KMS-11 (cell line): ENCODE measurements at regions not wholly inside any gene's neighbourhood (a gene's known extent, or its start where the extent isn't known, plus 50 kb on each side); places are given as distances from the start of the nearest gene placed in this dataset.
A peak's percentile ranks its signal among the peaks of the same experiment; 100 is the strongest.

ENCODE experiments used
- H2AFZ ChIP-seq: fragments of 200-600 bp; sonication (generic); 2 replicates; pipeline ENCODE4 v1.6.1; 2016; ENCODE audit warnings: antibody characterized with exemption, mixed run types, low read depth
- H3K27ac ChIP-seq: fragments of 200-600 bp; sonication (generic); 2 replicates; pipeline ENCODE4 v1.6.1; 2016; ENCODE audit warnings: mild to moderate bottlenecking, mixed run types
- H3K27me3 ChIP-seq: fragments of 200-600 bp; sonication (generic); 2 replicates; pipeline ENCODE4 v1.6.1; 2017; ENCODE audit warnings: mild to moderate bottlenecking, low read depth, mixed run types, moderate library complexity; ENCODE audit not compliant: insufficient read depth
- H3K36me3 ChIP-seq: fragments of 200-600 bp; sonication (generic); 2 replicates; pipeline ENCODE4 v1.6.1; 2017; ENCODE audit warnings: mild to moderate bottlenecking, mixed run types; ENCODE audit not compliant: insufficient read depth
- H3K4me1 ChIP-seq: fragments of 200-600 bp; sonication (generic); 2 replicates; pipeline ENCODE4 v1.6.1; 2016; ENCODE audit warnings: mild to moderate bottlenecking, low read depth, mixed run types; ENCODE audit not compliant: poor library complexity, severe bottlenecking
- H3K4me2 ChIP-seq: fragments of 200-600 bp; sonication (generic); 2 replicates; pipeline ENCODE4 v1.7.0; 2016; ENCODE audit warnings: mild to moderate bottlenecking, mixed run types
- H3K4me3 ChIP-seq: fragments of 200-600 bp; sonication (generic); IDR thresholded peaks from 2 replicates; pipeline ENCODE4 v1.6.1; 2017; ENCODE audit warnings: low read depth, low read length, mixed read lengths; ENCODE audit not compliant: insufficient read depth
- H3K79me2 ChIP-seq: fragments of 200-600 bp; sonication (generic); 2 replicates; pipeline ENCODE4 v1.6.1; 2016; ENCODE audit warnings: low read depth, mixed run types; ENCODE audit not compliant: insufficient read depth
- H3K9ac ChIP-seq: fragments of 200-600 bp; sonication (generic); 2 replicates; pipeline ENCODE4 v1.6.1; 2016; ENCODE audit warnings: mild to moderate bottlenecking, mixed run types
- H4K20me1 ChIP-seq: fragments of 200-600 bp; sonication (generic); 2 replicates; pipeline ENCODE4 v1.6.1; 2016; ENCODE audit warnings: mild to moderate bottlenecking, mixed run types; ENCODE audit not compliant: insufficient read depth
- TF ChIP-seq, protein P1 (sequence below): fragments of 200-600 bp; sonication (generic); conservative IDR thresholded peaks from 2 replicates; pipeline ENCODE4 v1.6.1; 2017; ENCODE audit warnings: low read depth, mild to moderate bottlenecking, antibody characterized with exemption, low read length, moderate library complexity, mixed read lengths

DNA sequence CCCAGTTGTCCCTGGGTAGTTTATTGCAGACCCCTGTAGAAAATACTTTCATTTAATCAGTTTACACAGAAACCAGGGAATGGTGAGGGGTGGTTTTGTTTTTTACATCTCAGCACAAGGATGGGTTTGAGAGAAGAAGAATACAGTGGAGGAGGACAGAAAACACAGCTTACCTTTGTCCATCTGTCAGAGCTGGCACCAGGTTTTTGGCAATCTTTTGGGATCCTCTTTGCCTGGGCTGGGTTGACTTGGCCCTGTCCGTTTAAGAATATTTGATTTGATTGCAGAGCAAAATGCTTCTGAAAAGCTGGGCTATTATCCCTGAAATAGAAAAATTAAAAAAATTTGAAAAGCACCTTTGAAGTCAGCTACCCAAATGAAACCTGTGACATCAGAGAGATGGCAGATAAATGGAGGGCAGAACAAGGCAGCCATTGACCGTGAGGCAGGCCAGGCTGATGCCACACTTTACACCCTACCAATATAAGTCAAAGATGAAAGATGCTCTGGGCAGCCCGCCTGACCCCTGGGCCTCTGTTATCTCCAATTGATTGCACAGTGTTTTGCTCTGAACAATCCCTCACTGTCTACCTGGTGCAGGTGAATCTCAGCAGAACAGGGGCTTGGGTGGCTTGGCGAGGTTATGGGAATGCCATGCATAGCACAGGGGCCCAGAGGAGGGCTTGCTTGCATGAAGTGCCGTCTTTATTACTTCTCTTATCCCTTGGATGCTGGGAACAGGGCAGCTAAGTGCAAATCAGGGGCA, 218.8 kb downstream of the LMX1A start:
- H3K4me1 ChIP-seq = no peaks in the 10 kb centered on the region

DNA sequence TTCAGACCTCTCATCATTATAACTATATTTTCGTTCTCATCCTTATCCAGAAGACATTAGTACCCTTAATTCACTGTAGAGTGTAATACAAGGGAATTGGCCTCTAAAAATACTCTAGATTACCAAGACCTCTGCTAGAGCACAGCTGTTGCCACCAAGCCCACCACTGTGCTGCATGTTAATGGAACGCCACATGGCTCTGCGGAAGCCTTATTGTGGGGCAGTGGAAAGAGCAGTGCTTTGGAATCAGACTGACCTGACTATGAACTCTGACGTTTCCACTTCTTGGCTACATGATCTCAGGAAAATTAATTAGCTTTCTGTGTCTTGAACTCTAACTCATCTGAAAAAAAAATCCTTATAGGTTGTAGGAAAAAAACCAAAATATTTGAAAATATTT, 222.1 kb downstream of the LMX1A start:
- Histone ChIP-seq H3K79me2 (no peaks in the 10 kb centered on the region), H3K27ac (no peak overlapping the region), H3K4me1 (peaks cover 7% of the 10 kb centered on the region), H3K27me3 (no peaks in the 10 kb centered on the region), H3K9ac (no peak overlapping the region), H3K36me3 (no peaks in the 10 kb centered on the region), H3K4me3 (no peak overlapping the region), H3K4me2 (no peak overlapping the region), H2AFZ (no peak overlapping the region), H4K20me1 (no peaks in the 10 kb centered on the region)
- TF ChIP-seq, protein P1, sequence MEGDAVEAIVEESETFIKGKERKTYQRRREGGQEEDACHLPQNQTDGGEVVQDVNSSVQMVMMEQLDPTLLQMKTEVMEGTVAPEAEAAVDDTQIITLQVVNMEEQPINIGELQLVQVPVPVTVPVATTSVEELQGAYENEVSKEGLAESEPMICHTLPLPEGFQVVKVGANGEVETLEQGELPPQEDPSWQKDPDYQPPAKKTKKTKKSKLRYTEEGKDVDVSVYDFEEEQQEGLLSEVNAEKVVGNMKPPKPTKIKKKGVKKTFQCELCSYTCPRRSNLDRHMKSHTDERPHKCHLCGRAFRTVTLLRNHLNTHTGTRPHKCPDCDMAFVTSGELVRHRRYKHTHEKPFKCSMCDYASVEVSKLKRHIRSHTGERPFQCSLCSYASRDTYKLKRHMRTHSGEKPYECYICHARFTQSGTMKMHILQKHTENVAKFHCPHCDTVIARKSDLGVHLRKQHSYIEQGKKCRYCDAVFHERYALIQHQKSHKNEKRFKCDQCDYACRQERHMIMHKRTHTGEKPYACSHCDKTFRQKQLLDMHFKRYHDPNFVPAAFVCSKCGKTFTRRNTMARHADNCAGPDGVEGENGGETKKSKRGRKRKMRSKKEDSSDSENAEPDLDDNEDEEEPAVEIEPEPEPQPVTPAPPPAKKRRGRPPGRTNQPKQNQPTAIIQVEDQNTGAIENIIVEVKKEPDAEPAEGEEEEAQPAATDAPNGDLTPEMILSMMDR = no peak

More for the DNA sequence above, 218.8 kb downstream of the LMX1A start:
- Histone ChIP-seq H3K9ac (no peak overlapping the region), H3K4me2 (no peak overlapping the region), H3K36me3 (no peaks in the 10 kb centered on the region), H3K4me3 (no peak overlapping the region), H3K79me2 (no peaks in the 10 kb centered on the region), H3K27ac (no peak overlapping the region), H2AFZ (no peak overlapping the region), H4K20me1 (no peaks in the 10 kb centered on the region), H3K27me3 (no peaks in the 10 kb centered on the region)
- TF ChIP-seq, protein P1 = no peak

DNA sequence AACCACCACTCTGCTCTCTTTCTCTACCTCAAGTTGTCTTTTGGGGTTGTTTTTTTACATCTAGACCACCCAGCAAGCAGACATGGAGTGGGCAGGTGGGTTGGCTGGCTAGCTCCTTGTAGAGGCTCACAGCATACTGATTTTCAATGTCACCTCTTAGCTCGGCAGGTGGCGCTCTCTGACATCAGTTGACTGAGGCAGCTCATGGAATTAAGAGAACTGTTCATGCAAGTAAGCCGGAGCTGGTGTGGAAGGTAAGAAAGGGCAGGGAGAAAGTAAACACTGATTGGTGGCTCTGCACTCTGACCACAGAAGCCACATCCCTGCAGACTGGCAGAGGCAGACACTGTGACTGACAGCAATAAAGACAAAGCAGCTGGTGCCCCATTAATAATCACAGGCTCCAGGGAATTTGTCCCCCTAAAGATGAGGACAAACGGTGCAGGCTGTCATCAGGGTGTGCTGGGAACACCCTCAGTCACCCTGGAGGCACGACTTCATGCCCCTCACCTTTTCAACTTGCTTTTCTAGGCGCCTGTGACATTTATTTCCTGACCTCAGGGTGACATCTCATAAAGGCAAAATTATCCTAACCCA, 226.8 kb downstream of the LMX1A start:
- no peak overlapping the region for H3K9ac ChIP-seq
- H3K27me3 ChIP-seq = no peaks in the 10 kb centered on the region
- H3K79me2 ChIP-seq = no peaks in the 10 kb centered on the region
- TF ChIP-seq, protein P1 = peak; percentile 94
- peaks cover 9% of the 10 kb centered on the region for H3K4me1 ChIP-seq
- no peaks in the 10 kb centered on the region for H3K36me3 ChIP-seq
- H3K27ac ChIP-seq = no peak overlapping the region
- H2AFZ ChIP-seq = no peak overlapping the region; the same call in 1 of the 2 replicates
- H4K20me1 ChIP-seq = no peaks in the 10 kb centered on the region
- H3K4me3 ChIP-seq = no peak overlapping the region
- no peak overlapping the region for H3K4me2 ChIP-seq

DNA sequence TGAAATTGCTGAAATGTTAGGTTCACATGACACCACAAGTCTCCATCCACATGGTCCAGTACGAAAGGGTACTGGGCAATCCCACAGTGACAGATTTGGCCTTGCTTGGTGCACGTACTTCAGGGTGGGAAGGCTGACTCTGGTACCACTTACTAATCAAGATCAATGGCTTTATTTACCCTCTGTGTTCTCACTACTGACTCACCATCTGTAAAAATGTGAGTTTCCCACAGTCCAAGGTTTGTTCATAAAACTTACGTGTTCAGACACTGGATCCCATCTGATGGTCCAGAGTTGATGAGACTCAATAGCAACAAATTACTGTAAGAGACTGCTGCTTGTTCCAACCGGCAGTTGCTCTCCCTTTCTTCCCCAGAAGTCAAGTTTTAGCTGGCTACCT, 231.7 kb downstream of the LMX1A start:
- TF ChIP-seq, protein P1 = no peak
- Histone ChIP-seq H3K27me3 (no peaks in the 10 kb centered on the region), H3K4me1 (peaks cover 5% of the 10 kb centered on the region), H3K4me3 (no peak overlapping the region), H3K79me2 (no peaks in the 10 kb centered on the region), H3K27ac (no peak overlapping the region), H3K36me3 (no peaks in the 10 kb centered on the region), H2AFZ (no peak overlapping the region), H3K9ac (no peak overlapping the region), H4K20me1 (no peaks in the 10 kb centered on the region), H3K4me2 (no peak overlapping the region)
